HG02852 (cell line): ENCODE measurements at regions not wholly inside any gene's neighbourhood (a gene's known extent, or its start where the extent isn't known, plus 50 kb on each side); places are given as distances from the start of the nearest gene placed in this dataset.

ENCODE experiments used
- ATAC-seq: cut with Tn5 transposase; IDR thresholded peaks from one replicate; pipeline ENCODE4 v1.9.1; 2021; ENCODE audit warnings: mild to moderate bottlenecking, moderate library complexity; ENCODE audit not compliant: unreplicated experiment

- no peak for ATAC-seq
Measured at GRCh38 chr9:121568343-121569265, 69.0 kb upstream of the GGTA1 start.

- no peak for ATAC-seq
Measured at GRCh38 chr9:121569266-121569648, 69.6 kb upstream of the GGTA1 start.

- ATAC-seq = no peak
Measured at GRCh38 chr9:121572581-121572980, 72.9 kb upstream of the GGTA1 start.

- no peak for ATAC-seq
Measured at GRCh38 chr9:121573717-121574485, 74.3 kb upstream of the GGTA1 start.

GRCh38 chr9:121574774-121575519 lies 75.3 kb upstream of the GGTA1 start:
- no peak for ATAC-seq

- no peak for ATAC-seq
Measured at GRCh38 chr9:121576281-121577075, 75.0 kb upstream of the DAB2IP start.

- ATAC-seq = no peak
Measured at GRCh38 chr9:121577166-121577565, 74.3 kb upstream of the DAB2IP start.

GRCh38 chr9:121577572-121577971 lies 73.9 kb upstream of the DAB2IP start:
- no peak for ATAC-seq

GRCh38 chr9:121581786-121582600 lies 69.4 kb upstream of the DAB2IP start:
- no peak for ATAC-seq

- ATAC-seq = no peak
Measured at GRCh38 chr9:121582641-121583040, 68.8 kb upstream of the DAB2IP start.

- no peak for ATAC-seq
Measured at GRCh38 chr9:121584421-121584820, 67.0 kb upstream of the DAB2IP start.

GRCh38 chr9:121587863-121588262 lies 63.6 kb upstream of the DAB2IP start:
- ATAC-seq = no peak

GRCh38 chr9:121589986-121590385 lies 61.4 kb upstream of the DAB2IP start:
- no peak for ATAC-seq

GRCh38 chr9:121592265-121592664 lies 59.2 kb upstream of the DAB2IP start:
- ATAC-seq = no peak

- no peak for ATAC-seq
Measured at GRCh38 chr9:121593066-121593465, 58.4 kb upstream of the DAB2IP start.

GRCh38 chr9:121596515-121596914 lies 54.9 kb upstream of the DAB2IP start:
- no peak for ATAC-seq

- ATAC-seq = no peak
Measured at GRCh38 chr9:121597698-121598166, 53.7 kb upstream of the DAB2IP start.

GRCh38 chr9:121598167-121598964 lies 53.1 kb upstream of the DAB2IP start:
- ATAC-seq = no peak
